SK-N-SH (cell line): ENCODE measurements at regions not wholly inside any gene's neighbourhood (a gene's known extent, or its start where the extent isn't known, plus 50 kb on each side); places are given as distances from the start of the nearest gene placed in this dataset.

Experiments
- CTCF ChIP-seq: fragments of 200-600 bp; sonication (generic); IDR thresholded peaks from 2 replicates; pipeline ENCODE4 v1.6.1; 2017; ENCODE audit warnings: antibody characterized with exemption, mild to moderate bottlenecking, moderate library complexity
- ELF1 ChIP-seq: IDR thresholded peaks from 2 replicates; pipeline ENCODE4 v1.4.0; 2012
- MAX ChIP-seq: IDR thresholded peaks from 2 replicates; pipeline ENCODE4 v1.4.0; 2012; ENCODE audit warnings: low read depth
- RAD21 ChIP-seq: IDR thresholded peaks from 2 replicates; pipeline ENCODE4 v1.6.1; 2012; ENCODE audit warnings: mild to moderate bottlenecking, low read length

GRCh38 chr5:16346380-16346779 is 119.2 kb downstream of the ZNF622 start:
- TF ChIP-seq CTCF (no peak), RAD21 (no peak), ELF1 (no peak), MAX (no peak)
